Skin epidermis (tissue), 12 donors: ENCODE measurements at regions not wholly inside any gene's neighbourhood (a gene's known extent, or its start where the extent isn't known, plus 50 kb on each side); places are given as distances from the start of the nearest gene placed in this dataset.
"Not testable (repeated sequence)": the region's sequence is repeated elsewhere in the genome, so short reads cannot be mapped to it uniquely, and the experiment has no call there.

ENCODE experiments used
- H3K27ac ChIP-seq, 21 experiments: fragments of 200-600 bp; sonication (generic) in 11 of 21; one replicate each; pipeline ENCODE4 v1.5.0; 2020; ENCODE audit warnings: mild to moderate bottlenecking in 3 of 21, inconsistent platforms in 2 of 21, moderate library complexity in 2 of 21
- H3K4me3 ChIP-seq, 7 experiments: fragments of 200-600 bp; sonication (generic) in 2 of 7; one replicate each; pipeline ENCODE4 v1.5.0; 2020; ENCODE audit warnings: inconsistent platforms in 2 of 7, mild to moderate bottlenecking in 2 of 7, moderate library complexity in 1 of 7

GRCh38 chr16:32115562-32115961, 137.5 kb upstream of the TP53TG3D start:
- H3K4me3 ChIP-seq: peak overlapping the region; percentile 29 to 50 (median 40)
- not testable (repeated sequence) for H3K27ac ChIP-seq

- H3K27ac ChIP-seq: no peak overlapping the region
- peak overlapping the region; percentile 29 to 50 (median 40) for H3K4me3 ChIP-seq
Measured at GRCh38 chr16:32116080-32116479, 137.0 kb upstream of the TP53TG3D start.

GRCh38 chr16:32116533-32116932, 136.6 kb upstream of the TP53TG3D start:
- peak overlapping the region; percentile 29 to 50 (median 40) for H3K4me3 ChIP-seq
- H3K27ac ChIP-seq: not testable (repeated sequence)

- H3K27ac ChIP-seq, H3K4me3 ChIP-seq: not testable (repeated sequence)
Measured at GRCh38 chr16:32120372-32120771, 132.7 kb upstream of the TP53TG3D start.

- H3K27ac ChIP-seq, H3K4me3 ChIP-seq: not testable (repeated sequence)
Measured at GRCh38 chr16:32120779-32121178, 132.3 kb upstream of the TP53TG3D start.

GRCh38 chr16:32121273-32121900, 131.7 kb upstream of the TP53TG3D start:
- not testable (repeated sequence) for H3K27ac ChIP-seq, H3K4me3 ChIP-seq

- H3K4me3 ChIP-seq, H3K27ac ChIP-seq: not testable (repeated sequence)
Measured at GRCh38 chr16:32152434-32152833, 100.7 kb upstream of the TP53TG3D start.

- H3K4me3 ChIP-seq, H3K27ac ChIP-seq: not testable (repeated sequence)
Measured at GRCh38 chr16:32187918-32188669, 65.0 kb upstream of the TP53TG3D start.

- not testable (repeated sequence) for H3K4me3 ChIP-seq, H3K27ac ChIP-seq
Measured at GRCh38 chr16:32202585-32202984, 50.5 kb upstream of the TP53TG3D start.
